ENCODE measurements at regions not wholly inside any gene's neighbourhood (a gene's known extent, or its start where the extent isn't known, plus 50 kb on each side); places are given as distances from the start of the nearest gene placed in this dataset.

DNA sequence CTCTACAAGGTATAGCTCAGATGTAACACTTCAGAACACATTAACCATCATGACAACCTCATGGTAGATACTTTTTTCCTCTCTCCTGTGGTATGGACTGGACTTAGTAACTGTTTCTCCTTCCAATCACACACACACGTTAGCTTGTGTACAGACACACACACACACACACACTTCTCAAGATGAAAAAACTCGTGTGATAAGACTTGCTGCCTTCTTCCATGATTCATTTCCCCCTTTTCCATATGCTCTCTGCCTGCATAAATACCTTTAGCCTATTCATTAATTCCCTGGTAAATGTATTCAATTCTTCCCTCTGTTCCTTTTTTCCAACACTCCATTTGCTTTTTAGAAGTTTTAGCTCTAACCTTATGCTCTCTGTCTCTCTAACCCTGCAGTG is 118.9 kb upstream of the TANK start:
- 79% methylated on average over 2 of the region's 2 CpGs for WGBS
- Histone ChIP-seq H3K4me1 (peaks cover 9% of the 10 kb centered on the region), H3K27ac (no peak overlapping the region), H3K36me3 (no peaks in the 10 kb centered on the region), H3K9me3 (no peaks in the 10 kb centered on the region), H3K27me3 (no peaks in the 10 kb centered on the region), H3K4me3 (no peak overlapping the region)
- DNase-seq (ENCODE audit: low spot score in 2 of 2): no peak
- no peak for TF ChIP-seq POLR2A (IDR thresholded peaks at IDR 0.05)
- TF ChIP-seq, protein P1, sequence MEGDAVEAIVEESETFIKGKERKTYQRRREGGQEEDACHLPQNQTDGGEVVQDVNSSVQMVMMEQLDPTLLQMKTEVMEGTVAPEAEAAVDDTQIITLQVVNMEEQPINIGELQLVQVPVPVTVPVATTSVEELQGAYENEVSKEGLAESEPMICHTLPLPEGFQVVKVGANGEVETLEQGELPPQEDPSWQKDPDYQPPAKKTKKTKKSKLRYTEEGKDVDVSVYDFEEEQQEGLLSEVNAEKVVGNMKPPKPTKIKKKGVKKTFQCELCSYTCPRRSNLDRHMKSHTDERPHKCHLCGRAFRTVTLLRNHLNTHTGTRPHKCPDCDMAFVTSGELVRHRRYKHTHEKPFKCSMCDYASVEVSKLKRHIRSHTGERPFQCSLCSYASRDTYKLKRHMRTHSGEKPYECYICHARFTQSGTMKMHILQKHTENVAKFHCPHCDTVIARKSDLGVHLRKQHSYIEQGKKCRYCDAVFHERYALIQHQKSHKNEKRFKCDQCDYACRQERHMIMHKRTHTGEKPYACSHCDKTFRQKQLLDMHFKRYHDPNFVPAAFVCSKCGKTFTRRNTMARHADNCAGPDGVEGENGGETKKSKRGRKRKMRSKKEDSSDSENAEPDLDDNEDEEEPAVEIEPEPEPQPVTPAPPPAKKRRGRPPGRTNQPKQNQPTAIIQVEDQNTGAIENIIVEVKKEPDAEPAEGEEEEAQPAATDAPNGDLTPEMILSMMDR (IDR thresholded peaks at IDR 0.05): no peak
- TF ChIP-seq POLR2AphosphoS5 (IDR thresholded peaks at IDR 0.05): no peak
- no peak for TF ChIP-seq EP300 (IDR thresholded peaks at IDR 0.05)

- TF ChIP-seq, protein P1 (IDR thresholded peaks at IDR 0.05): no peak
- no peak for TF ChIP-seq POLR2AphosphoS5 (IDR thresholded peaks at IDR 0.05)
- WGBS: 81% methylated on average over 2 of the region's 2 CpGs
Observed at GRCh38 chr2:161042990-161043625, 117.1 kb upstream of the TANK start.

DNA sequence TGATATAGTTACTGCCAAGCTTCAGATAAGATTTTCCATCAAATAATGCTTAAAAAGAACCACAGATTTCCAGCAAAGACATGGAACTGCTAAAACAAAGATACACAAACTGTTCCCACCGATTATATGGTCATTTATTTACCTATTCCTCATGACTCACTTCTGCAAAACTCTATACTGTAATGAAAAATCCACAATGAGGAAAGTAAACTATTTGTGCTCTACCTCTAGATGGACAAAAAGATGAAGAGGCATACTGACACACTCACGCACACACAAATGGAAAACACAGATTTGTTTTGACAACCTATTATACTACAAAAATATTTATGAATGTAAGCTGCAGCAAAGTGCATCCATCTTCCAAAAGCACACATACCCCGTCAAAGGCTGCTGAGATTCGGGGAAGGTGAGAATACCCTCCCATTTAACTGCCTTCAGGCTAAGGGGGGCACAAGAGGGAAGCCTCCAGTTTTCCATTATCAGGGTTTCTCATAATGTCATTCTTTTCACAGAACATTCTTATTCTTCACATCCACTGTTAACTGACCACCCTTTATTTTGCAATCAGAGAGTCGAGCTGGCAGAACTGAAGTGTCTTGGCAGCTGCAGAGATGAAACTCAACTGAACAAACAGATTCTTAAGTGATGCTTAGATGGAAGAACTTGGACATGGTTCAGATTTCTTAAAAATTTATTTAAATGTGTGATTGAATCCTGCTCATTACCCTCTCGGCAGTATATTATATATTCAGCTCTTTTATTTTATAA is 115.9 kb upstream of the TANK start:
- Histone ChIP-seq H3K9me3 (no peaks in the 10 kb centered on the region), H3K27ac (peak overlapping the region; percentile 31), H3K4me3 (no peak overlapping the region), H3K4me1 (peaks cover 9% of the 10 kb centered on the region), H3K36me3 (no peaks in the 10 kb centered on the region), H3K27me3 (no peaks in the 10 kb centered on the region)
- TF ChIP-seq EP300 (IDR thresholded peaks at IDR 0.05) (no peak), POLR2A (IDR thresholded peaks at IDR 0.05) (no peak)
- WGBS: 59% methylated on average over 6 of the region's 6 CpGs
- peak in 1 of 2 donors; percentile 64 for DNase-seq (ENCODE audit: low spot score in 2 of 2)

More at GRCh38 chr2:161042990-161043625, 117.1 kb upstream of the TANK start:
- Histone ChIP-seq H3K27ac (no peak overlapping the region), H3K4me1 (peaks cover 9% of the 10 kb centered on the region), H3K36me3 (no peaks in the 10 kb centered on the region), H3K27me3 (no peaks in the 10 kb centered on the region), H3K4me3 (no peak overlapping the region), H3K9me3 (no peaks in the 10 kb centered on the region)
- DNase-seq (ENCODE audit: low spot score in 2 of 2): no peak

DNA sequence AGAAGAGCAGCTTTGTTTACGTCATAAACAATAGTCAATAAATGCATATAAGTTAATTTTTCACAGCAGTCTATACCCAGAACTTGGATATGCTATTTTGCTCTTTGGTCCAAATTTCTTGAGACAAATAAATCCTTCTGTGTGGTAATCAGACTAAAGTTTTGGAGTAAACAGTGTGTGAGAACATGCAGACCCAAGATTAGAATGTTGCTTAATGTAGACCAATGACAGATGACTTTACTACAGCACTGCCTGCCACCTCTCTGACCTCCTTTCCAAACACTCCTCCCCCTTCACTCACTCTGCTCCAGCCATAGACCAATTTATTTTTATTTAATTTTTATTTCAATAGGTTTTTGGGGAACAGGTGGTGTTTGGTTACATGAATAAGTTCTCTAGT is 115.3 kb upstream of the TANK start:
- no peak overlapping the region for H3K4me3 ChIP-seq
- peaks cover 9% of the 10 kb centered on the region for H3K4me1 ChIP-seq
- H3K36me3 ChIP-seq: no peaks in the 10 kb centered on the region
- no peak for DNase-seq (ENCODE audit: low spot score in 2 of 2)
- no peaks in the 10 kb centered on the region for H3K9me3 ChIP-seq
- TF ChIP-seq POLR2A (IDR thresholded peaks at IDR 0.05) (no peak), POLR2AphosphoS5 (IDR thresholded peaks at IDR 0.05) (no peak), EP300 (IDR thresholded peaks at IDR 0.05) (no peak)
- TF ChIP-seq, protein P1 (IDR thresholded peaks at IDR 0.05): no peak
- 77% methylated on average over 1 of the region's 1 CpG for WGBS
- no peaks in the 10 kb centered on the region for H3K27me3 ChIP-seq
- peak overlapping the region; percentile 31 for H3K27ac ChIP-seq

DNA sequence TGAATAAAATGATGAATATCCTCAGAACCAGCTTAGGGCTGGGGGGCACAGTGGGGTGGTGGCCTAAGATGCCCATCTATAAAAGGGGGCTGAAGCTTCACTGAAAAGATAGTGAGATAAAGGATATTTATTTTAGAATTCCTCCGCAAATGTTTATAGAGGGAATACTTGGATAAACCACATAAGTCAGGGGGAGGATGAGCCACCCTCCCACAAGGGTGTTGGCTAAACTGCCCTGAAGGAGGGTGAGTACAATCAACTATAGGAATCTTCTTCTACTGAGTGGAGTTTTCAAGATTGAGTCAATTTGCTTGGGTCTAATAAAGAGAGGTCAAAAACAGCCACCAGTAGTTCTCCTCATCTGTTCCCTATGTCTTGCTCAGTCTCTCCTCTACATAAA is 114.5 kb upstream of the TANK start:
- H3K36me3 ChIP-seq: no peaks in the 10 kb centered on the region
- 91% methylated on average over 1 of the region's 1 CpG for WGBS
- peaks cover 9% of the 10 kb centered on the region for H3K4me1 ChIP-seq
- no peak overlapping the region for H3K27ac ChIP-seq
- no peak overlapping the region for H3K4me3 ChIP-seq
- TF ChIP-seq POLR2AphosphoS5 (IDR thresholded peaks at IDR 0.05): no peak
- TF ChIP-seq, protein P1 (IDR thresholded peaks at IDR 0.05): no peak
- TF ChIP-seq POLR2A (IDR thresholded peaks at IDR 0.05): no peak
- TF ChIP-seq EP300 (IDR thresholded peaks at IDR 0.05): no peak
- no peak for DNase-seq (ENCODE audit: low spot score in 2 of 2)
- no peaks in the 10 kb centered on the region for H3K9me3 ChIP-seq
- no peaks in the 10 kb centered on the region for H3K27me3 ChIP-seq
